Inflammatory macrophage treated with lipopolysaccharide for 1 hour (primary cell): ENCODE measurements at regions not wholly inside any gene's neighbourhood (a gene's known extent, or its start where the extent isn't known, plus 50 kb on each side); places are given as distances from the start of the nearest gene placed in this dataset.
"Not testable (repeated sequence)": the region's sequence is repeated elsewhere in the genome, so short reads cannot be mapped to it uniquely, and the experiment has no call there.

Source experiments
- DNase-seq, 2 donors: peaks; one replicate each; pipeline ENCODE4 v3.0.0-alpha.2; 2020 to 2022

GRCh38 chr14:105912641-105913180 lies 386.3 kb downstream of the TMEM121 start:
- DNase-seq: no peak

GRCh38 chr14:105913221-105913620 lies 386.8 kb downstream of the TMEM121 start:
- no peak for DNase-seq

- no peak for DNase-seq
Observed at GRCh38 chr14:105913861-105914260, 387.5 kb downstream of the TMEM121 start.

- not testable (repeated sequence) for DNase-seq
Observed at GRCh38 chr14:105914281-105914680, 387.9 kb downstream of the TMEM121 start.

GRCh38 chr14:105914738-105915385 lies 388.5 kb downstream of the TMEM121 start:
- DNase-seq: no peak

GRCh38 chr14:105915546-105915945 lies 389.2 kb downstream of the TMEM121 start:
- DNase-seq: not testable (repeated sequence)

GRCh38 chr14:105917136-105917932 lies 391.0 kb downstream of the TMEM121 start:
- not testable (repeated sequence) for DNase-seq

- DNase-seq: no peak
Observed at GRCh38 chr14:105917933-105918436, 391.6 kb downstream of the TMEM121 start.

- no peak for DNase-seq
Observed at GRCh38 chr14:105918496-105919262, 392.3 kb downstream of the TMEM121 start.

- DNase-seq: no peak
Observed at GRCh38 chr14:105919458-105920150, 393.2 kb downstream of the TMEM121 start.

GRCh38 chr14:105920151-105920700 lies 393.8 kb downstream of the TMEM121 start:
- DNase-seq: not testable (repeated sequence)

- not testable (repeated sequence) for DNase-seq
Observed at GRCh38 chr14:105920803-105921755, 394.7 kb downstream of the TMEM121 start.

- DNase-seq: not testable (repeated sequence)
Observed at GRCh38 chr14:105921781-105922180, 395.4 kb downstream of the TMEM121 start.

- DNase-seq: not testable (repeated sequence)
Observed at GRCh38 chr14:105923520-105924191, 397.3 kb downstream of the TMEM121 start.

- no peak for DNase-seq
Observed at GRCh38 chr14:105924951-105925591, 398.7 kb downstream of the TMEM121 start.

- no peak for DNase-seq
Observed at GRCh38 chr14:105925615-105926372, 399.4 kb downstream of the TMEM121 start.

- DNase-seq: no peak
Observed at GRCh38 chr14:105926373-105927095, 400.2 kb downstream of the TMEM121 start.
